HepG2 (cell line): ENCODE measurements at regions not wholly inside any gene's neighbourhood (a gene's known extent, or its start where the extent isn't known, plus 50 kb on each side); places are given as distances from the start of the nearest gene placed in this dataset.

ENCODE experiments used
- ATAC-seq: fragments of 200-7000 bp; cut with Tn5 transposase; 3 replicates; pipeline ENCODE4 v1.9.1; 2020; ENCODE audit warnings: mild to moderate bottlenecking, moderate library complexity
- BruUV-seq: library from RNA; stranded (reverse); fragments of 400-500 nt; replicated peaks from 2 replicates; lab custom pipeline; 2021; lab: Mats Ljungman, UMichigan
- CTCF ChIA-PET: fragments of 300-600 bp; formaldehyde crosslinking; extraction: SDS; loops from one replicate; lab custom pipeline; 2021; ENCODE audit warnings: low total read pairs, inconsistent platforms, low intra/inter-chr PET ratio; lab: Yijun Ruan, JAX
- POLR2A ChIA-PET: fragments of 350-600 bp; sonication (Branson Sonifier 250); formaldehyde crosslinking; loops from one replicate; lab custom pipeline; 2020; ENCODE audit warnings: antibody characterized with exemption, inconsistent platforms; lab: Yijun Ruan, JAX
- DNase-seq: peaks from one replicate; pipeline ENCODE4 v3.0.0-alpha.2; 2015; ENCODE audit warnings: low spot score
- FAIRE-seq: peaks from 3 replicates; lab custom pipeline; 2011; peaks lifted over from hg19 to GRCh38; lab: Jason Lieb, UNC
- H2AFZ ChIP-seq: one replicate; pipeline ENCODE4 v1.6.1; 2011; ENCODE audit warnings: low read length, inconsistent platforms
- H3K27ac ChIP-seq: fragments of 300-600 bp; 3 replicates; pipeline ENCODE4 v1.8.0; 2011; ENCODE audit warnings: mixed run types, mild to moderate bottlenecking, mixed read lengths, low read length, inconsistent platforms; ENCODE audit not compliant: insufficient read depth; ENCODE audit errors: extremely low read length
- H3K27me3 ChIP-seq, 2 experiments: fragments of 200-600 bp in 1 of 2; 2 replicates in 1 of 2; 3 replicates in 1 of 2; pipeline versions ENCODE4 v1.6.0 to v1.8.0; 2011; ENCODE audit warnings: low read length in 2 of 2, mild to moderate bottlenecking in 2 of 2, moderate library complexity in 2 of 2, inconsistent platforms in 1 of 2; ENCODE audit not compliant: insufficient read depth in 2 of 2, control insufficient read depth in 1 of 2
- H3K36me3 ChIP-seq, 2 experiments: fragments of 200-600 bp in 1 of 2; replicated peaks in 1 of 2; 2 replicates in 1 of 2; 3 replicates in 1 of 2; pipeline versions ENCODE4 v1.5.1 to v1.8.0; 2011; ENCODE audit warnings: low read length in 2 of 2, inconsistent platforms in 1 of 2; ENCODE audit not compliant: insufficient read depth in 2 of 2, control insufficient read depth in 1 of 2
- H3K4me1 ChIP-seq: 2 replicates; pipeline ENCODE4 v1.5.1; 2012; ENCODE audit warnings: low read length, inconsistent platforms; ENCODE audit not compliant: insufficient read depth
- H3K4me2 ChIP-seq: 2 replicates; pipeline ENCODE4 v1.6.0; 2011; ENCODE audit warnings: low read depth, low read length, inconsistent platforms
- H3K4me3 ChIP-seq, 3 experiments: fragments of 200-600 bp in 1 of 3; sonication (generic), shearing (Covaris generic) in 1 of 3; replicated peaks in 1 of 3; 2 replicates each; pipeline ENCODE4 v1.5.1; 2011 to 2016; ENCODE audit warnings: low read length in 3 of 3, inconsistent platforms in 2 of 3, low read depth in 2 of 3, mild to moderate bottlenecking in 2 of 3, control low read depth in 1 of 3, mixed read lengths in 1 of 3; ENCODE audit not compliant: insufficient read depth in 1 of 3
- H3K79me2 ChIP-seq: one replicate; pipeline ENCODE4 v1.6.1; 2011; ENCODE audit warnings: low read length, inconsistent platforms; ENCODE audit not compliant: insufficient read depth
- H3K9ac ChIP-seq: 2 replicates; pipeline ENCODE4 v1.6.0; 2011; ENCODE audit warnings: mild to moderate bottlenecking, low read depth, low read length, inconsistent platforms; ENCODE audit not compliant: insufficient read depth
- H3K9me3 ChIP-seq: 2 replicates; pipeline ENCODE4 v1.5.1; 2012; ENCODE audit warnings: mild to moderate bottlenecking, low read length
- H4K20me1 ChIP-seq: 2 replicates; pipeline ENCODE4 v1.6.0; 2011; ENCODE audit warnings: inconsistent platforms, mild to moderate bottlenecking, low read length, moderate library complexity; ENCODE audit not compliant: insufficient read depth
- KDM4B ChIP-seq: sonication (generic); formaldehyde crosslinking; IDR thresholded peaks from 2 replicates; pipeline ENCODE4 v1.4.0; 2020; ENCODE audit warnings: missing genetic modification reagents
- KLF6 ChIP-seq: IDR thresholded peaks from 2 replicates; pipeline ENCODE4 v1.8.0; 2016; ENCODE audit warnings: missing biosample characterization, missing genetic modification reagents
- NFE2L2 ChIP-seq: fragments of 150-350 bp; IDR thresholded peaks from 2 replicates; pipeline ENCODE4 v1.6.1; 2014; ENCODE audit warnings: low read length
- REXO4 ChIP-seq: sonication (generic); formaldehyde crosslinking; IDR thresholded peaks from 2 replicates; pipeline ENCODE4 v1.8.0; 2022; ENCODE audit warnings: missing genetic modification reagents, mild to moderate bottlenecking, borderline replicate concordance
- RFXAP ChIP-seq: sonication (generic); formaldehyde crosslinking; IDR thresholded peaks from 2 replicates; pipeline ENCODE4 v1.4.0; 2020; ENCODE audit warnings: missing genetic modification reagents, borderline replicate concordance
- TARDBP ChIP-seq: sonication (generic); formaldehyde crosslinking; IDR thresholded peaks from 2 replicates; pipeline ENCODE4 v1.8.0; 2022; ENCODE audit warnings: mild to moderate bottlenecking, missing genetic modification reagents
- TEAD3 ChIP-seq: optimal IDR thresholded peaks from 2 replicates; pipeline ENCODE3; 2016; ENCODE audit warnings: borderline replicate concordance
- ZNF20 ChIP-seq: sonication (generic); formaldehyde crosslinking; IDR thresholded peaks from 2 replicates; pipeline ENCODE4 v1.4.0; 2020; ENCODE audit warnings: mild to moderate bottlenecking, moderate library complexity, missing genetic modification reagents
- ZNF44 ChIP-seq: sonication (generic); formaldehyde crosslinking; IDR thresholded peaks from 2 replicates; pipeline ENCODE4 v1.5.1; 2020; ENCODE audit warnings: mild to moderate bottlenecking, missing genetic modification reagents
- ZNF75D ChIP-seq: sonication (generic); formaldehyde crosslinking; IDR thresholded peaks from 2 replicates; pipeline ENCODE4 v1.8.1; 2023; ENCODE audit warnings: missing genetic modification reagents, mild to moderate bottlenecking, borderline replicate concordance
- in situ Hi-C: cut with HindIII; loops from 2 replicates; pipeline ENCODE4 v1.10.0; 2017; ENCODE audit warnings: low pct_unique_long_range_greater_than_20kb; ENCODE audit not compliant: extremely low pct_ligation_motif_present
- intact Hi-C: fragments of 100-400 bp; cut with micrococcal nuclease; formaldehyde crosslinking; loops from one replicate; pipeline ENCODE4 v1.10.0; 2022; ENCODE audit not compliant: unreplicated experiment
- TF ChIP-seq, protein P1 (sequence below): sonication (generic); formaldehyde crosslinking; IDR thresholded peaks from 2 replicates; pipeline ENCODE4 v1.4.0; 2020; ENCODE audit warnings: missing genetic modification reagents
- TF ChIP-seq, protein P2 (sequence below): IDR thresholded peaks from 2 replicates; pipeline ENCODE4 v1.6.1; 2016
- TF ChIP-seq, protein P3 (sequence below): IDR thresholded peaks from 2 replicates; pipeline ENCODE4 v1.4.0; 2020; ENCODE audit warnings: mild to moderate bottlenecking, missing genetic modification reagents

DNA sequence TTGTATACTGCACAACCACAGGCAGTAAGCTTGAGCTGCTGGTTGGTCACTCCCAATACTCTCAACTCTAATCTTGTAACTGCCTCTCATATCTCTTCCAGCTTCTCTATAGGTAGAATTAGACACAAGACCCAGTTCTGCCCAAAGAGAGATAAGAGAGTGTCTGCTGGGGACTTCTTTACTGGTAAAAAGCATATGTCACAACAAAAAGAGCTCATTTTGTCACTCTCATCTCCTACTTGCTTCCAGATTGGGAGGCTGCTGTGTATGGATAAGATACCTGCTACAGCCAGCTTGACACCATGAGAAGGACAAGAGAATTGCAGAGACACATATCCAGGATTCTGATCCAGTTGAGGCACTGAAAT, 165.2 kb downstream of the PTH2R start:
- DNase-seq = no peak
- Histone ChIP-seq H3K4me1 (no peaks in the 10 kb centered on the region), H3K4me2 (no peak overlapping the region), H4K20me1 (no peaks in the 10 kb centered on the region), H3K9ac (no peak overlapping the region), H3K79me2 (no peaks in the 10 kb centered on the region), H2AFZ (no peak overlapping the region), H3K4me3 (no peak overlapping the region), H3K27ac (no peak overlapping the region), H3K9me3 (no peaks in the 10 kb centered on the region), H3K36me3 (no peaks in the 10 kb centered on the region), H3K27me3 (peaks cover 0 to 3% of the 10 kb centered on the region in 2 experiments; a peak in 1 of 5 replicates)
- no TSS peak for BruUV-seq
- no peak for ATAC-seq
- in situ Hi-C loops = no loop called here
- CTCF ChIA-PET = no interaction called here
- FAIRE-seq = no peak
- intact Hi-C loops = loop anchor here (1.0 kb wide), 1 partner anchor 105 kb away; no protein-coding TSS in a partner anchor
- POLR2A ChIA-PET = no interaction called here
- TF ChIP-seq TARDBP (no peak), ZNF75D (CRISPR knock-in tag) (no peak), RFXAP (CRISPR knock-in tag) (no peak), TEAD3 (CRISPR knock-in tag) (no peak), KLF6 (CRISPR knock-in tag) (no peak), ZNF44 (CRISPR knock-in tag) (no peak), NFE2L2 (no peak), ZNF20 (CRISPR knock-in tag) (no peak), KDM4B (CRISPR knock-in tag) (no peak), REXO4 (no peak)
- TF ChIP-seq, protein P1, sequence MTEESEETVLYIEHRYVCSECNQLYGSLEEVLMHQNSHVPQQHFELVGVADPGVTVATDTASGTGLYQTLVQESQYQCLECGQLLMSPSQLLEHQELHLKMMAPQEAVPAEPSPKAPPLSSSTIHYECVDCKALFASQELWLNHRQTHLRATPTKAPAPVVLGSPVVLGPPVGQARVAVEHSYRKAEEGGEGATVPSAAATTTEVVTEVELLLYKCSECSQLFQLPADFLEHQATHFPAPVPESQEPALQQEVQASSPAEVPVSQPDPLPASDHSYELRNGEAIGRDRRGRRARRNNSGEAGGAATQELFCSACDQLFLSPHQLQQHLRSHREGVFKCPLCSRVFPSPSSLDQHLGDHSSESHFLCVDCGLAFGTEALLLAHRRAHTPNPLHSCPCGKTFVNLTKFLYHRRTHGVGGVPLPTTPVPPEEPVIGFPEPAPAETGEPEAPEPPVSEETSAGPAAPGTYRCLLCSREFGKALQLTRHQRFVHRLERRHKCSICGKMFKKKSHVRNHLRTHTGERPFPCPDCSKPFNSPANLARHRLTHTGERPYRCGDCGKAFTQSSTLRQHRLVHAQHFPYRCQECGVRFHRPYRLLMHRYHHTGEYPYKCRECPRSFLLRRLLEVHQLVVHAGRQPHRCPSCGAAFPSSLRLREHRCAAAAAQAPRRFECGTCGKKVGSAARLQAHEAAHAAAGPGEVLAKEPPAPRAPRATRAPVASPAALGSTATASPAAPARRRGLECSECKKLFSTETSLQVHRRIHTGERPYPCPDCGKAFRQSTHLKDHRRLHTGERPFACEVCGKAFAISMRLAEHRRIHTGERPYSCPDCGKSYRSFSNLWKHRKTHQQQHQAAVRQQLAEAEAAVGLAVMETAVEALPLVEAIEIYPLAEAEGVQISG (CRISPR knock-in tag) = no peak
- TF ChIP-seq, protein P2, sequence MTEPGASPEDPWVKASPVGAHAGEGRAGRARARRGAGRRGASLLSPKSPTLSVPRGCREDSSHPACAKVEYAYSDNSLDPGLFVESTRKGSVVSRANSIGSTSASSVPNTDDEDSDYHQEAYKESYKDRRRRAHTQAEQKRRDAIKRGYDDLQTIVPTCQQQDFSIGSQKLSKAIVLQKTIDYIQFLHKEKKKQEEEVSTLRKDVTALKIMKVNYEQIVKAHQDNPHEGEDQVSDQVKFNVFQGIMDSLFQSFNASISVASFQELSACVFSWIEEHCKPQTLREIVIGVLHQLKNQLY (CRISPR knock-in tag) = no peak
- TF ChIP-seq, protein P3, sequence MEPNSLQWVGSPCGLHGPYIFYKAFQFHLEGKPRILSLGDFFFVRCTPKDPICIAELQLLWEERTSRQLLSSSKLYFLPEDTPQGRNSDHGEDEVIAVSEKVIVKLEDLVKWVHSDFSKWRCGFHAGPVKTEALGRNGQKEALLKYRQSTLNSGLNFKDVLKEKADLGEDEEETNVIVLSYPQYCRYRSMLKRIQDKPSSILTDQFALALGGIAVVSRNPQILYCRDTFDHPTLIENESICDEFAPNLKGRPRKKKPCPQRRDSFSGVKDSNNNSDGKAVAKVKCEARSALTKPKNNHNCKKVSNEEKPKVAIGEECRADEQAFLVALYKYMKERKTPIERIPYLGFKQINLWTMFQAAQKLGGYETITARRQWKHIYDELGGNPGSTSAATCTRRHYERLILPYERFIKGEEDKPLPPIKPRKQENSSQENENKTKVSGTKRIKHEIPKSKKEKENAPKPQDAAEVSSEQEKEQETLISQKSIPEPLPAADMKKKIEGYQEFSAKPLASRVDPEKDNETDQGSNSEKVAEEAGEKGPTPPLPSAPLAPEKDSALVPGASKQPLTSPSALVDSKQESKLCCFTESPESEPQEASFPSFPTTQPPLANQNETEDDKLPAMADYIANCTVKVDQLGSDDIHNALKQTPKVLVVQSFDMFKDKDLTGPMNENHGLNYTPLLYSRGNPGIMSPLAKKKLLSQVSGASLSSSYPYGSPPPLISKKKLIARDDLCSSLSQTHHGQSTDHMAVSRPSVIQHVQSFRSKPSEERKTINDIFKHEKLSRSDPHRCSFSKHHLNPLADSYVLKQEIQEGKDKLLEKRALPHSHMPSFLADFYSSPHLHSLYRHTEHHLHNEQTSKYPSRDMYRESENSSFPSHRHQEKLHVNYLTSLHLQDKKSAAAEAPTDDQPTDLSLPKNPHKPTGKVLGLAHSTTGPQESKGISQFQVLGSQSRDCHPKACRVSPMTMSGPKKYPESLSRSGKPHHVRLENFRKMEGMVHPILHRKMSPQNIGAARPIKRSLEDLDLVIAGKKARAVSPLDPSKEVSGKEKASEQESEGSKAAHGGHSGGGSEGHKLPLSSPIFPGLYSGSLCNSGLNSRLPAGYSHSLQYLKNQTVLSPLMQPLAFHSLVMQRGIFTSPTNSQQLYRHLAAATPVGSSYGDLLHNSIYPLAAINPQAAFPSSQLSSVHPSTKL (CRISPR knock-in tag) = no peak
